ENCODE measurements at regions not wholly inside any gene's neighbourhood (a gene's known extent, or its start where the extent isn't known, plus 50 kb on each side); places are given as distances from the start of the nearest gene placed in this dataset.

DNA sequence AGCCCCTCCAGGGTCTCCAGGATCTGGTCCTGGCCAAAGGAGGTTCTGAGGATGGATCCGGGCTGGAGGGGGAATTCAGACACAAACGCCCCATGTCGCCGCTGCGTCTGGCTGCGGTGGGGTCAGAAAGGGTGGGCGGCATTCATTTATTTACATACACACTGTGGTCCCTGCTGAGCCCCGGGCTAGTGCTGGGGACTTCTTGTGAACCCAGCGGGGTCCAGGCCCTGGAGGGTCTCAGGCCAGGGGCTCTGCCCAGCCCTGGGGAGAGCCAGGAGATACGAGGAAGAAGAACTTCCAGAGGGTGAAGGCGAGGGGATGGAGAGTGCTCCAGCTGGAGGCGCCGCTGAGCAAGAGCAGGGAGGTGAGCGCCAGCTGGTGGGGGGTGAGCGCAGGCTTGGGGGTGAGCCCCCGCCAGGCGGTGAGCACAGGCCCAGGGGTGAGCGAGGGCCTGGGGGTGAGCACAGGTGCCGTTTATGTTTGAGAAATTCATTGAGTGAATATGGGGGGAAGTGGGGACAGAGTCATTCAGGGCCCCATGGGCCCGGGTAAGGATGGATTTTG, 68.1 kb downstream of the NCOR2 start:
- TF ChIP-seq, protein P1, sequence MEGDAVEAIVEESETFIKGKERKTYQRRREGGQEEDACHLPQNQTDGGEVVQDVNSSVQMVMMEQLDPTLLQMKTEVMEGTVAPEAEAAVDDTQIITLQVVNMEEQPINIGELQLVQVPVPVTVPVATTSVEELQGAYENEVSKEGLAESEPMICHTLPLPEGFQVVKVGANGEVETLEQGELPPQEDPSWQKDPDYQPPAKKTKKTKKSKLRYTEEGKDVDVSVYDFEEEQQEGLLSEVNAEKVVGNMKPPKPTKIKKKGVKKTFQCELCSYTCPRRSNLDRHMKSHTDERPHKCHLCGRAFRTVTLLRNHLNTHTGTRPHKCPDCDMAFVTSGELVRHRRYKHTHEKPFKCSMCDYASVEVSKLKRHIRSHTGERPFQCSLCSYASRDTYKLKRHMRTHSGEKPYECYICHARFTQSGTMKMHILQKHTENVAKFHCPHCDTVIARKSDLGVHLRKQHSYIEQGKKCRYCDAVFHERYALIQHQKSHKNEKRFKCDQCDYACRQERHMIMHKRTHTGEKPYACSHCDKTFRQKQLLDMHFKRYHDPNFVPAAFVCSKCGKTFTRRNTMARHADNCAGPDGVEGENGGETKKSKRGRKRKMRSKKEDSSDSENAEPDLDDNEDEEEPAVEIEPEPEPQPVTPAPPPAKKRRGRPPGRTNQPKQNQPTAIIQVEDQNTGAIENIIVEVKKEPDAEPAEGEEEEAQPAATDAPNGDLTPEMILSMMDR (IDR thresholded peaks at IDR 0.05; ENCODE audit: insufficient read depth, low read length, poor library complexity, severe bottlenecking), result no peak
- TF ChIP-seq EZH2phosphoT487 (conservative IDR thresholded peaks at IDR 0.05; ENCODE audit: low read length), result no peak

All from SU-DHL-6 (cell line).